ENCODE measurements at regions not wholly inside any gene's neighbourhood (a gene's known extent, or its start where the extent isn't known, plus 50 kb on each side); places are given as distances from the start of the nearest gene placed in this dataset.

DNA sequence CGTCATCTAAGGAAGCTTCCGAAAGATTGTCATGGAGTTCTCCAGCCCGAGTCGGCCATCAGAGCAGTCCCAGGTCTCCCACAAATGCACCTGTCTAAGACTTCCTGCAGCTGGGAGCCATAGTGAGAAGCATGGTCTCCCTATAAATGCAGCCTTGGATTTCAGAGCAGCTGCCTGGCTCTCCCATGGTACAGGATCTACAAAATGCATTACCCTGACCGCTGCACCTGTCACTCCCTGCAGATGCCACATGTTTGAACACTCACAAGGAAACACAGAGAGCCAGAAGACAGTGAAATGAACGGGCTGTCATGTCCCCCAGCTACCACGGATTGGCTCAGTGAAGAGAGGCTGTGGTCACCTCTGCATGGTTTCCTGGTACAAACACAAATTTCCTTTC is 702.7 kb downstream of the MED13L start:
- POLR2A ChIA-PET (ENCODE audit: partially characterized antibody) = no interaction called here
- Histone ChIP-seq H3K4me3 (ENCODE audit: extremely low read depth in 1 of 4, insufficient read depth in 2 of 4, low read depth in 3 of 4, low read length in 4 of 4) (no peak overlapping the region), H3K4me2 (ENCODE audit: insufficient read depth in 1 of 2, low read depth in 2 of 2, low read length in 2 of 2) (no peak overlapping the region), H3K36me3 (ENCODE audit: control insufficient read depth in 2 of 4, insufficient read depth in 4 of 4, low read length in 3 of 4) (no peaks in the 10 kb centered on the region), H3K27me3 (replicated peaks in 1 of 4; ENCODE audit: control insufficient read depth in 3 of 4, extremely low read depth in 1 of 4, insufficient read depth in 3 of 4, low read length in 3 of 4) (no peaks in the 10 kb centered on the region), H3K23me2 (ENCODE audit: low read depth, low read length) (no peaks in the 10 kb centered on the region), H3K79me1 (ENCODE audit: low read depth, low read length) (no peaks in the 10 kb centered on the region), H3K18ac (ENCODE audit: extremely low read depth, low read length) (no peak overlapping the region), H2BK20ac (ENCODE audit: low read length) (0 out of 2 replicates have a peak overlapping the region, but pooled peaks have one; percentile 36), H3K14ac (ENCODE audit: insufficient read length) (no peak overlapping the region), H3K56ac (replicated peaks; ENCODE audit: insufficient read length, low read depth, low read length) (no peak overlapping the region), H3K9ac (replicated peaks in 1 of 4; ENCODE audit: extremely low read depth in 1 of 4, low read depth in 3 of 4, low read length in 3 of 4) (no peak overlapping the region), H2BK12ac (ENCODE audit: low read depth, low read length) (no peak overlapping the region), H3K4me1 (replicated peaks in 1 of 4; ENCODE audit: control insufficient read depth in 3 of 4, insufficient read depth in 4 of 4, low read length in 3 of 4) (peaks cover 0 to 4% (median 1%) of the 10 kb centered on the region in 4 experiments; a peak in 4 of 7 replicates), H3K4ac (replicated peaks; ENCODE audit: insufficient read length, low read depth, low read length) (no peak overlapping the region), H2BK120ac (replicated peaks; ENCODE audit: low read depth, low read length) (no peak overlapping the region), H3K23ac (ENCODE audit: insufficient read length) (no peak overlapping the region), H2AK5ac (ENCODE audit: low read depth, low read length) (no peak overlapping the region), H3K79me2 (ENCODE audit: control insufficient read depth in 1 of 2, insufficient read depth in 2 of 2, low read length in 2 of 2) (no peaks in the 10 kb centered on the region), H2BK15ac (ENCODE audit: low read length) (no peak overlapping the region), H2BK5ac (ENCODE audit: low read depth, low read length) (no peak overlapping the region), H2AFZ (ENCODE audit: low read length) (no peak overlapping the region), H4K5ac (ENCODE audit: insufficient read length, low read depth, low read length) (no peak overlapping the region), H3K27ac (ENCODE audit: low read depth, low read length) (no peak overlapping the region), H4K20me1 (replicated peaks in 1 of 2; ENCODE audit: control insufficient read depth in 1 of 2, insufficient read depth in 2 of 2, low read length in 2 of 2) (no peaks in the 10 kb centered on the region), H3K9me3 (ENCODE audit: insufficient read depth in 2 of 2, low read depth in 1 of 2, low read length in 1 of 2) (no peaks in the 10 kb centered on the region), H4K8ac (ENCODE audit: extremely low read depth, insufficient read depth, low read length) (no peak overlapping the region), H4K91ac (replicated peaks; ENCODE audit: insufficient read length, low read length) (no peak overlapping the region)
- WGBS, 2 experiments (ENCODE audit: extremely low coverage in 1 of 2, insufficient coverage in 1 of 2, insufficient read length in 1 of 2, insufficient replicate concordance in 2 of 2, low coverage in 1 of 2, low lambda C conversion rate in 2 of 2, missing lambda C conversion rate in 1 of 2) = 94% methylated on average over 7 of the region's 7 CpGs; no CpG with 5 or more reads in 1 of the 2 experiments
- TF ChIP-seq ATF2 (IDR thresholded peaks at IDR 0.05; ENCODE audit: low read length) = no peak
- TF ChIP-seq SIX5 (IDR thresholded peaks at IDR 0.05; ENCODE audit: low read depth, low read length) = no peak
- no peak for TF ChIP-seq EGR1 (IDR thresholded peaks at IDR 0.05; ENCODE audit: borderline replicate concordance, low read depth, low read length)
- TF ChIP-seq KDM4A (IDR thresholded peaks at IDR 0.05; ENCODE audit: low read depth, low read length, severe bottlenecking) = no peak
- TF ChIP-seq KDM1A (IDR thresholded peaks at IDR 0.05; ENCODE audit: borderline replicate concordance, low read length) = no peak
- TF ChIP-seq USF2 (IDR thresholded peaks at IDR 0.05; ENCODE audit: low read length) = no peak
- TF ChIP-seq HDAC2 (IDR thresholded peaks at IDR 0.05; ENCODE audit: borderline replicate concordance in 1 of 2, low read depth in 2 of 2, low read length in 2 of 2) = no peak
- TF ChIP-seq PHF8 (conservative IDR thresholded peaks at IDR 0.05; ENCODE audit: low read depth, low read length) = no peak
- no peak for TF ChIP-seq ZNF274 (IDR thresholded peaks at IDR 0.05; ENCODE audit: borderline replicate concordance, extremely low read depth, low read length)
- no peak for FAIRE-seq
- no peak for DNase-seq (ENCODE audit: low read depth in 1 of 2, low spot score in 2 of 2)
- CTCF ChIA-PET (ENCODE audit: partially characterized antibody) = interaction anchor here (0.6 kb wide), 1 partner anchor 899 kb away, joined by 3 read pairs; no protein-coding TSS in a partner anchor

Data from H1 (cell line).